Panc1 (cell line): ENCODE measurements at regions not wholly inside any gene's neighbourhood (a gene's known extent, or its start where the extent isn't known, plus 50 kb on each side); places are given as distances from the start of the nearest gene placed in this dataset.

Source experiments
- ATAC-seq: fragments of 200-7000 bp; cut with Tn5 transposase; 2 replicates; pipeline ENCODE4 v1.9.1; 2020; ENCODE audit warnings: mild to moderate bottlenecking, moderate library complexity
- BruUV-seq: library from RNA; stranded (reverse); fragments of 400-500 nt; replicated peaks from 2 replicates; lab custom pipeline; 2021; lab: Mats Ljungman, UMichigan
- CTCF ChIA-PET: fragments of 300-600 bp; sonication (Branson Sonifier 250); formaldehyde crosslinking; loops from one replicate; lab custom pipeline; 2022; ENCODE audit warnings: antibody characterized with exemption; lab: Charles Lee
- POLR2A ChIA-PET: fragments of 300-600 bp; sonication (Branson Sonifier 250); formaldehyde crosslinking; loops from one replicate; lab custom pipeline; 2022; ENCODE audit warnings: antibody characterized with exemption; lab: Charles Lee
- DNase-seq: peaks from one replicate; pipeline ENCODE4 v3.0.0-alpha.2; 2010; ENCODE audit warnings: low read depth, low spot score
- H3K27ac ChIP-seq: 2 replicates; pipeline ENCODE4 v1.5.1; 2011; ENCODE audit warnings: mild to moderate bottlenecking, low read length, inconsistent platforms
- H3K27me3 ChIP-seq: fragments of 200-500 bp; sonication (Bioruptor generic); 2 replicates; pipeline ENCODE4 v1.6.0; 2014; ENCODE audit warnings: low read length, inconsistent platforms; ENCODE audit not compliant: control insufficient read depth, insufficient read depth
- H3K36me3 ChIP-seq: fragments of 200-500 bp; sonication (Bioruptor generic); 2 replicates; pipeline ENCODE4 v1.5.1; 2014; ENCODE audit warnings: inconsistent platforms, mild to moderate bottlenecking, low read length, moderate library complexity; ENCODE audit not compliant: control insufficient read depth, insufficient read depth
- H3K4me1 ChIP-seq: 2 replicates; pipeline ENCODE4 v1.5.1; 2011; ENCODE audit warnings: inconsistent platforms, mild to moderate bottlenecking, low read length, moderate library complexity; ENCODE audit not compliant: control insufficient read depth, insufficient read depth
- H3K4me3 ChIP-seq, 2 experiments: 2 replicates each; pipeline ENCODE4 v1.5.1; 2011 to 2012; ENCODE audit warnings: low read depth in 2 of 2, low read length in 2 of 2, mild to moderate bottlenecking in 2 of 2, inconsistent platforms in 1 of 2, moderate library complexity in 1 of 2
- H3K9me3 ChIP-seq: fragments of 200-500 bp; sonication (Bioruptor generic); 2 replicates; pipeline ENCODE4 v1.5.1; 2014; ENCODE audit warnings: low read depth, mild to moderate bottlenecking, inconsistent platforms, low read length, moderate library complexity; ENCODE audit not compliant: control insufficient read depth, insufficient read depth
- CTCF ChIP-seq: fragments of 450-650 bp; IDR thresholded peaks from 2 replicates; pipeline ENCODE4 v1.5.1; 2017; ENCODE audit warnings: mild to moderate bottlenecking
- POLR2AphosphoS5 ChIP-seq: IDR thresholded peaks from 2 replicates; pipeline ENCODE4 v1.6.1; 2012; ENCODE audit warnings: mild to moderate bottlenecking, low read depth, low read length, moderate library complexity
- REST ChIP-seq, 2 experiments: IDR thresholded peaks; 2 replicates each; pipeline ENCODE4 v1.6.1; 2011 to 2012; ENCODE audit warnings: low read depth in 2 of 2, control low read depth in 1 of 2, low read length in 1 of 2, mild to moderate bottlenecking in 1 of 2, moderate library complexity in 1 of 2; ENCODE audit not compliant: insufficient read depth in 1 of 2
- SIN3A ChIP-seq: IDR thresholded peaks from 2 replicates; pipeline ENCODE4 v1.6.1; 2012; ENCODE audit warnings: low read depth, mild to moderate bottlenecking, low read length, moderate library complexity, borderline replicate concordance; ENCODE audit not compliant: insufficient read depth
- TCF7L2 ChIP-seq: IDR thresholded peaks from 2 replicates; pipeline ENCODE4 v1.6.1; 2011; ENCODE audit warnings: mild to moderate bottlenecking, low read depth, low read length, inconsistent platforms
- in situ Hi-C: cut with HindIII; loops from 2 replicates; pipeline ENCODE4 v1.10.0; 2016; ENCODE audit warnings: low sequenced_read_pairs, low pct_unique_long_range_greater_than_20kb
- intact Hi-C: fragments of 100-400 bp; cut with micrococcal nuclease; formaldehyde crosslinking; loops from one replicate; pipeline ENCODE4 v1.10.0; 2022; ENCODE audit not compliant: unreplicated experiment

- in situ Hi-C loops (no loop called here), intact Hi-C loops (no loop called here)
- ChIA-PET POLR2A (no interaction called here), CTCF (no interaction called here)
- BruUV-seq: no TSS peak
- Histone ChIP-seq H3K27ac (no peak overlapping the region), H3K4me3 (no peak overlapping the region), H3K9me3 (no peaks in the 10 kb centered on the region), H3K27me3 (no peaks in the 10 kb centered on the region), H3K4me1 (no peaks in the 10 kb centered on the region), H3K36me3 (no peaks in the 10 kb centered on the region)
- ATAC-seq (no peak), DNase-seq (no peak)
- TF ChIP-seq POLR2AphosphoS5: no peak
Observed at GRCh38 chr3:66618066-66618465, 117.2 kb upstream of the LRIG1 start.

GRCh38 chr3:66620296-66620695 is 119.5 kb upstream of the LRIG1 start:
- POLR2A ChIA-PET: no interaction called here
- TF ChIP-seq SIN3A (no peak), REST (IDR thresholded peaks at IDR 0.05; ENCODE audit: insufficient read depth in 1 of 2, low read depth in 2 of 2, low read length in 1 of 2) (no peak), TCF7L2 (no peak), POLR2AphosphoS5 (no peak), CTCF (no peak)
- no peak overlapping the region for H3K4me3 ChIP-seq
- no TSS peak for BruUV-seq
- intact Hi-C loops (no loop called here), in situ Hi-C loops (no loop called here)
- no peak overlapping the region for H3K27ac ChIP-seq
- DNase-seq (no peak), ATAC-seq (no peak)
- no peaks in the 10 kb centered on the region for H3K9me3 ChIP-seq
- H3K4me1 ChIP-seq: no peaks in the 10 kb centered on the region
- H3K36me3 ChIP-seq: no peaks in the 10 kb centered on the region
- CTCF ChIA-PET: no interaction called here
- no peaks in the 10 kb centered on the region for H3K27me3 ChIP-seq

GRCh38 chr3:66622756-66623457 is 122.1 kb upstream of the LRIG1 start:
- TF ChIP-seq SIN3A (no peak), CTCF (no peak), REST (IDR thresholded peaks at IDR 0.05; ENCODE audit: insufficient read depth in 1 of 2, low read depth in 2 of 2, low read length in 1 of 2) (no peak), TCF7L2 (no peak), POLR2AphosphoS5 (no peak)
- in situ Hi-C loops: no loop called here
- no peak overlapping the region for H3K27ac ChIP-seq
- H3K27me3 ChIP-seq: no peaks in the 10 kb centered on the region
- intact Hi-C loops: no loop called here
- ChIA-PET CTCF (no interaction called here), POLR2A (no interaction called here)
- ATAC-seq: no peak
- H3K9me3 ChIP-seq: no peaks in the 10 kb centered on the region
- no TSS peak for BruUV-seq
- DNase-seq: no peak
- no peaks in the 10 kb centered on the region for H3K4me1 ChIP-seq
- no peak overlapping the region for H3K4me3 ChIP-seq
- H3K36me3 ChIP-seq: no peaks in the 10 kb centered on the region
